Hepatocyte (in vitro differentiated cells): ENCODE measurements at regions not wholly inside any gene's neighbourhood (a gene's known extent, or its start where the extent isn't known, plus 50 kb on each side); places are given as distances from the start of the nearest gene placed in this dataset.

Source experiments
- DNase-seq: peaks from one replicate; pipeline ENCODE4 v3.0.0-alpha.2; 2016; ENCODE audit warnings: low spot score
- H2AFZ ChIP-seq: fragments of 200-600 bp; sonication (generic); 2 replicates; pipeline ENCODE4 v1.6.0; 2016; ENCODE audit warnings: antibody characterized with exemption, mild to moderate bottlenecking
- H3K27ac ChIP-seq: fragments of 200-600 bp; sonication (generic); 2 replicates; pipeline ENCODE4 v1.5.1; 2016; ENCODE audit warnings: mild to moderate bottlenecking
- H3K27me3 ChIP-seq: fragments of 200-600 bp; sonication (generic); 2 replicates; pipeline ENCODE4 v1.6.1; 2016
- H3K36me3 ChIP-seq: fragments of 200-600 bp; sonication (generic); replicated peaks from 2 replicates; pipeline ENCODE4 v1.5.1; 2016; ENCODE audit warnings: low read depth; ENCODE audit not compliant: insufficient read depth
- H3K4me1 ChIP-seq: fragments of 200-600 bp; sonication (generic); 2 replicates; pipeline ENCODE4 v1.5.1; 2016; ENCODE audit warnings: mild to moderate bottlenecking, moderate library complexity; ENCODE audit not compliant: insufficient read depth
- H3K4me2 ChIP-seq: fragments of 200-600 bp; sonication (generic); 2 replicates; pipeline ENCODE4 v1.6.0; 2016
- H3K4me3 ChIP-seq: fragments of 200-600 bp; sonication (generic); 2 replicates; pipeline ENCODE4 v1.5.1; 2016; ENCODE audit warnings: mild to moderate bottlenecking
- H3K79me2 ChIP-seq: fragments of 200-600 bp; sonication (generic); 2 replicates; pipeline ENCODE4 v1.6.0; 2017; ENCODE audit warnings: mild to moderate bottlenecking
- H3K9me2 ChIP-seq: fragments of 200-600 bp; sonication (generic); replicated peaks from 2 replicates; pipeline ENCODE4 v1.6.0; 2017; ENCODE audit warnings: mild to moderate bottlenecking; ENCODE audit not compliant: insufficient read depth
- H3K9me3 ChIP-seq: fragments of 200-600 bp; sonication (generic); 2 replicates; pipeline ENCODE4 v1.5.1; 2016; ENCODE audit warnings: low read depth, mild to moderate bottlenecking
- H4K20me1 ChIP-seq: fragments of 200-600 bp; sonication (generic); 2 replicates; pipeline ENCODE4 v1.6.0; 2016; ENCODE audit warnings: mild to moderate bottlenecking; ENCODE audit not compliant: insufficient read depth, poor library complexity, severe bottlenecking
- EZH2 ChIP-seq: fragments of 200-600 bp; sonication (generic); IDR thresholded peaks from 2 replicates; pipeline ENCODE4 v1.6.1; 2016; ENCODE audit warnings: antibody characterized with exemption, mild to moderate bottlenecking, borderline replicate concordance
- EZH2phosphoT487 ChIP-seq: fragments of 200-600 bp; sonication (generic); IDR thresholded peaks from one replicate; pipeline ENCODE4 v1.6.1; 2018; ENCODE audit warnings: antibody characterized with exemption, mild to moderate bottlenecking, low read depth, moderate library complexity; ENCODE audit not compliant: unreplicated experiment, severe bottlenecking
- WGBS: methylation state at CpG from one replicate; pipeline ENCODE4 v1.1.6; 2016; ENCODE audit warnings: low lambda C conversion rate; ENCODE audit errors: missing lambda C conversion rate; 5-methylcytosine and 5-hydroxymethylcytosine counted together
- TF ChIP-seq, protein P1 (sequence below): fragments of 200-600 bp; sonication (generic); IDR thresholded peaks from 2 replicates; pipeline ENCODE4 v1.5.1; 2016; ENCODE audit warnings: antibody characterized with exemption, mild to moderate bottlenecking; ENCODE audit not compliant: poor library complexity

DNA sequence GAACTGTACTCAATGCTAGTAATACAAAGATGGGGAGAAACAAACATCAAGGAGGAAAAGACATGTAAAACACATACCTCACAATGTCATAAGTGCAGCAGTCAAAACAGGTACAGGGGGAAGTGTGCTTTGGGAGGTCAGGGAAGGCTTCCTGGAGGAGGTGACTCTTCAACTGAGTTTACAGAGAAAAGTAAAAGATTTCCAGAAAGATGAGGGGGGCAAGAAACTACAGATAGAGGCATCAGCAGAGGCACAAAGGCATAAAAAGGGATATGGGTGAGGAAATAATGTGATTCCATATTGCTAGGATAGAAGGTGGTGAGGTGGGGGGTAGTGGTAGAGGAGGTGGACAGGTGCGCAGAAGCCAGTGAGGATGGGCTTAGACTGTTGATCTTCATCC lies 95.0 kb downstream of the LSM5 start:
- H3K4me2 ChIP-seq = no peak overlapping the region
- H4K20me1 ChIP-seq = no peaks in the 10 kb centered on the region
- H3K9me3 ChIP-seq = no peaks in the 10 kb centered on the region
- H3K79me2 ChIP-seq = no peaks in the 10 kb centered on the region
- H3K4me3 ChIP-seq = no peak overlapping the region
- H3K36me3 ChIP-seq = no peaks in the 10 kb centered on the region
- no peaks in the 10 kb centered on the region for H3K27me3 ChIP-seq
- WGBS = 92% methylated on average over 1 of the region's 1 CpG
- DNase-seq = no peak
- no peaks in the 10 kb centered on the region for H3K4me1 ChIP-seq
- H2AFZ ChIP-seq = no peak overlapping the region
- H3K27ac ChIP-seq = no peak overlapping the region
- H3K9me2 ChIP-seq = no peaks in the 10 kb centered on the region
- TF ChIP-seq EZH2phosphoT487 = no peak
- no peak for TF ChIP-seq EZH2
- TF ChIP-seq, protein P1, sequence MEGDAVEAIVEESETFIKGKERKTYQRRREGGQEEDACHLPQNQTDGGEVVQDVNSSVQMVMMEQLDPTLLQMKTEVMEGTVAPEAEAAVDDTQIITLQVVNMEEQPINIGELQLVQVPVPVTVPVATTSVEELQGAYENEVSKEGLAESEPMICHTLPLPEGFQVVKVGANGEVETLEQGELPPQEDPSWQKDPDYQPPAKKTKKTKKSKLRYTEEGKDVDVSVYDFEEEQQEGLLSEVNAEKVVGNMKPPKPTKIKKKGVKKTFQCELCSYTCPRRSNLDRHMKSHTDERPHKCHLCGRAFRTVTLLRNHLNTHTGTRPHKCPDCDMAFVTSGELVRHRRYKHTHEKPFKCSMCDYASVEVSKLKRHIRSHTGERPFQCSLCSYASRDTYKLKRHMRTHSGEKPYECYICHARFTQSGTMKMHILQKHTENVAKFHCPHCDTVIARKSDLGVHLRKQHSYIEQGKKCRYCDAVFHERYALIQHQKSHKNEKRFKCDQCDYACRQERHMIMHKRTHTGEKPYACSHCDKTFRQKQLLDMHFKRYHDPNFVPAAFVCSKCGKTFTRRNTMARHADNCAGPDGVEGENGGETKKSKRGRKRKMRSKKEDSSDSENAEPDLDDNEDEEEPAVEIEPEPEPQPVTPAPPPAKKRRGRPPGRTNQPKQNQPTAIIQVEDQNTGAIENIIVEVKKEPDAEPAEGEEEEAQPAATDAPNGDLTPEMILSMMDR = no peak

DNA sequence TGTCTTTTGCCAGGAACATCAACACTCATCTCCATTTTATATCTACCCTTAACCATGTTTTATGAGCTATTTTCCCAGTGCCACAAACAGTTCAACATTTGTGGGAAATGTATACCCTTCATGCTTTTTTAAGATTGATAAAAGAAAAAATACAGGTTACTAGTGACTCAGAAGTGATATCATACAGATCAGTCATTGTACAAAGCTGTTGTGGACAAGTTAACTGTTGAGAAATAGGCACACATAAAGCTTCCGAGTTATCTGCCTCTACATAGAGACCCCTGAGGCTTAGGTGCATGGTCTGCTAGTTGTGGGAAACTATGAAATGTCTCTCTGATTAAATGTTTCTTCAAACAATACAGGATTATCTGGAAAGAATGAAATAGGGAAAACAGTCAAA lies 96.3 kb downstream of the LSM5 start:
- Histone ChIP-seq H4K20me1 (no peaks in the 10 kb centered on the region), H3K79me2 (no peaks in the 10 kb centered on the region), H3K27ac (no peak overlapping the region), H3K9me3 (no peaks in the 10 kb centered on the region), H3K4me1 (no peaks in the 10 kb centered on the region), H3K27me3 (no peaks in the 10 kb centered on the region), H3K4me3 (no peak overlapping the region), H3K4me2 (no peak overlapping the region), H3K9me2 (no peaks in the 10 kb centered on the region), H2AFZ (no peak overlapping the region), H3K36me3 (no peaks in the 10 kb centered on the region)
- no peak for DNase-seq
- WGBS = 55% methylated on average over 1 of the region's 1 CpG
- TF ChIP-seq EZH2phosphoT487 (no peak), EZH2 (no peak)
- TF ChIP-seq, protein P1 = no peak

DNA sequence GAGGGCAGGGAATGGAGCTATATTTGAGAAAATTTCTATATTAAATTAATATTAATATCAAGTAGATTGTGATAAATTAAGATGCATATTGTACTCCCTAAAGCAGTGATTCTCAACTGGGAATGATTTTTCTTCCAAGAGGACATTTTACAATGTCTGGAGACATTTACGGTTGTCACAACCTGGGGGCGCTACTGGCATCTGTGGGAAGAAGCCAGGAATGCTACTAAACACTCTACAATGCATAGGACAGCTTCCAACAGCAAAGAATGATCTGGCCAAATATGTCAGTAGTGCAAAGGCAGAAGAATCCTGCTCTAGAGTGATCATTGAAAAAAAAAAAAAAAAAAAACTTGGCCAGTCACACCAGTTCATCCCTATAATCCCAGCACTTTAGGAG lies 100.0 kb downstream of the LSM5 start:
- WGBS = 32% methylated on average over 2 of the region's 2 CpGs
- no peak overlapping the region for H3K27ac ChIP-seq
- H3K27me3 ChIP-seq = no peaks in the 10 kb centered on the region
- H2AFZ ChIP-seq = no peak overlapping the region
- H3K4me3 ChIP-seq = no peak overlapping the region
- H4K20me1 ChIP-seq = no peaks in the 10 kb centered on the region
- no peak overlapping the region for H3K4me2 ChIP-seq
- no peaks in the 10 kb centered on the region for H3K4me1 ChIP-seq
- TF ChIP-seq, protein P1 = no peak
- TF ChIP-seq EZH2 (no peak), EZH2phosphoT487 (no peak)
- H3K79me2 ChIP-seq = no peaks in the 10 kb centered on the region
- no peaks in the 10 kb centered on the region for H3K9me3 ChIP-seq
- DNase-seq = no peak
- no peaks in the 10 kb centered on the region for H3K9me2 ChIP-seq
- no peaks in the 10 kb centered on the region for H3K36me3 ChIP-seq
